Stimulated activated CD8-positive, alpha-beta memory T cell treated with anti-CD3 and anti-CD28 coated beads, Interleukin-2, amount 100 ng/mL, for 48 hours (primary cell): ENCODE measurements at regions not wholly inside any gene's neighbourhood (a gene's known extent, or its start where the extent isn't known, plus 50 kb on each side); places are given as distances from the start of the nearest gene placed in this dataset.

ENCODE experiments used
- DNase-seq, 2 donors: peaks; one replicate each; pipeline ENCODE4 v3.0.0-alpha.2; 2020; ENCODE audit warnings: low read depth in 2 of 2

DNA sequence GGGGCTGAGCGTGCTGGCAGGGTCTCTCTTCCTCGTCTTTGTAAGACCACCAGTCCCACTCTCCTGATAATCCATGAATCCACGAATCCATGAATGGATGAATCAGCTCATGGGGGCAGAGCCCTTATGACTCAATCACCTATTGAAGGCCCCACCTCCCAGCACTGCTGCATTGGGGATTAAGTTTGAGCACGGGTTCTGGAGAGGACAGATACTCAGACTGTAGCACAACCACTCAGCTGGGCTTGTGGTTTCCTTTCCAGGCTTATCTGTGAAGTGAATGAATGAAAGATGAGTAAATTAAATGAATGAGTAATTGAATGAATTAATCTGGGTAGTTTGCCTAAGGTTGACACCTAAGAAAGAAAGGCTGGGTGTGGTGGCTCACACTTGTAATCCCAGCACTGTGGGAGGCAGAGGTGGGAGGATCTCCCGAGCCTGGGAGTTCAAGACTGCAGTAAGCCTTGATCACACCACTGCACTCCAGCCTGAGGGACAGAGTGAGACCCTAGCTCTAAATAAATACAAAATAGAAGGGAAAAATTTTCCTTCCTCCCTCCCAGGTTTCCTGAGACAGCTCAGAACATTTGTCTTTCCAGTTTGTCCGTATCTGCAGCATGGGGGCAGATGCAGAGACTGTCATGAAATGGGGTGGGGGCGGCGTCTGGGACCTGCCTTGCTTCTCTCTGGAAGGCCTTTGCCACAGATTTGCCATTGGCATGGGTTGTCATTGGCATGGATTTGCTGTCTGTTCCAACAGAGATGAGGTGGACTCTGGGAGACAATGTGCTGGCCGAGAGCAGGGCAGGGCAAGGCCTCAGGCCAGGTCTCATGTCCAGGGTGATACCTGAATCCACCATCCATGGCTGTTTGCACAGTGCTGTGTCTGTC is 187.7 kb upstream of the C1orf174 start:
- DNase-seq = peak in 1 of 2 donors; percentile 7

DNA sequence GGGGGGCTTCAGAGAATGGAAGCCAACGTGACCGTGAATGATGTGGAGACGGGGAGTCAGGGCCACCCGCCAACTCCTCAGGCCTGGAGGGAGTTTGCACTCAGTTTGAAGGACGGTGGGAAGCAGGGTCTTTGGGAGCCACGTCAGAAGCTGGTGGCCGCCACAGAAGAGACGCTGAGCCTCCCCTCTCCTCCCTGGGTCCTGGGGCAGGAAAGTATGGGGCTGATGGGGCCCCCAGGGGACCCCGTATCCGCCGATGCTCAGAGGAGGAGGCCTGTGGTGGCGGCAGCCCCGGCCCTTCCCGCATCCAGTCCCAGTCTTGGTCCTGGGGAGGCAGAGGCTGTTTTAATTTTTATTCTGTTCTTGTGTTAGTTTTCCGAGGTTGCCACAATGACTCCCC is 188.6 kb upstream of the C1orf174 start:
- no peak for DNase-seq

DNA sequence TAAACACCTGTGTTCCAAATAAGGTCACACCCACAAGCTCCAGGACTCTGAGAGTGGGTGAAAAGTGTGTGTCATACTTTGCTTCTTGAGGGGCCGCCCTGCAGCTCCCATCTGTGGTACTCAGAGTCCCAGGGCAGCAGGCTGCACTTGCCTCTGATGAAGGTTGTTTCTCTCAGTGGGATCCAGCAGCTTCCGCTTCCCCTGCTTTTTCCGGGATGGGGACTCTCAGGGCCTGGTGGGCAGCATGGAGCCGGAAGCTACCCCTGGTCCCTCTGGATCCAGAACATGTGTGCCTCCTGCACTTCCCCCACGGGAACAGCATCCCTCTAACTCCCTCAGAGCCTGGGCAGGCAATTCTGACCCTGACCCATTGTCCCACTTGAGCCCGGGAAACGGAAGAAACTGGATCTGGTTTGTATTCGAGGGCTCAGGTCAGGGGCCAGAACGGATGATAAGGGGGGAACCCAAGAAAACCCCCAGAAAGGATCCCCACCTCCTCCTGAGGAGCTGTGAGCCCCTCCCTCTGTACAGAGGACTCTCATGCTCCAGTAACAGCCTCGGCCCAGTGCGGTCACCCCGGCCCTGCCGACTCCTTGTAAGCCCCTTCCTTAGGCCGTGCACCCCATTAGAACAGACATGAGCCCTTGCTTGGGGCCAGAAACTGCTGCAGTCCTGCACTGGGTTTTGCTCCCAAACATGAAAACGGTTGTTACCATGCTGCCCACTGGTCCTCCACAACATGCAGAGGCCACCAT is 189.5 kb upstream of the C1orf174 start:
- DNase-seq = no peak

DNA sequence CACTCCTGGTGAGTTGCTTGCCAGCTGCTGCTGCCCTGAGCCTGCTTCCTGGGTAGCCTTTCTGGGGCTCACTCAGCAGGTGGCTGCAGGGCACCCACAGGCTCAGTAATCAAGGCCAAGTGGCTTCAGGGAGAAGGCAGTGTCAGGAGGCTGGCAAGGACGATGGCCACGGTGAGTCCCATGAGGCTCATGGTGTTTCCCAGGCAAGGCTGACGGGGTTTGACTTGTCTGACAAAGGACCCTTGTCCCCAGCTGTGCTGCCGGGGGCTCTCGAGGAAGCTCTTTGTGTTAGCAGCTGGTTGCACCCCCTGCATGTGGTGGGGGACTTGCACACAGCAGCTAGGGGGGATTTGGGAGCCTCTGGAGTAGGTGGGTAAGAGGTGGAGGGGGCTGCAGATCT is 190.5 kb upstream of the C1orf174 start:
- DNase-seq = no peak

DNA sequence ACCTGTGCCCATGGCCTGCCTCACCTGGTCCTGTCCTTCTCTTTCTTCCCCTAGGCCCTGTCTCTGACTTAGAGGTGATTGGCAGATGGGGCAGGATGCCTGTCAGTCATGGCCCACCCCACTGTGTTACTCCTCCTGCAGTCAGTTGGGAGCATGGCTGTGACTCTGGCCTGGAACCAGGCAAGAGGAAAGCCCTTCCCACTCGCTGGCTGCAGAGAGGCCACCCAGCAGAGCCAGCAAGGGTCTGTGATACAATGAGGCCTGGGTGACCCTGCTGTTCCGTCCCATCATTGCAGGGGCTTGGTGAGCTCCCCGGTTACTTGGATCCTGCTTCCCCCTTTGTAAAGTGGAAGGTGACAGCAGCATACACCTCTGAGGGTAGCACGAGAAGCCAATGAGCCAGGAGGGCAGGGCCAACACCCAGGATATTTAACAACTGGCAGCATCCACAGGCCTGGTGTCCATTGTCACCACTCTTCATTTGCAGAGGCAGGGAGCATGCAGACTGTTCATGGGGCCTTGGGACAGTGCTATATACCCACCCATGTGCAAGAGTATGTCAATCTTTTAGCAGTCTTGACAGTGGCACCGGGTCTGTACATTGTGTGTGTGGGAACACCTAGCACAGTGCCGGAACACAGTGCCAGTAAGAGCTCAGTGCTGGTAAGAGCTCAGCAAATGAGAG is 191.0 kb upstream of the C1orf174 start:
- no peak for DNase-seq

DNA sequence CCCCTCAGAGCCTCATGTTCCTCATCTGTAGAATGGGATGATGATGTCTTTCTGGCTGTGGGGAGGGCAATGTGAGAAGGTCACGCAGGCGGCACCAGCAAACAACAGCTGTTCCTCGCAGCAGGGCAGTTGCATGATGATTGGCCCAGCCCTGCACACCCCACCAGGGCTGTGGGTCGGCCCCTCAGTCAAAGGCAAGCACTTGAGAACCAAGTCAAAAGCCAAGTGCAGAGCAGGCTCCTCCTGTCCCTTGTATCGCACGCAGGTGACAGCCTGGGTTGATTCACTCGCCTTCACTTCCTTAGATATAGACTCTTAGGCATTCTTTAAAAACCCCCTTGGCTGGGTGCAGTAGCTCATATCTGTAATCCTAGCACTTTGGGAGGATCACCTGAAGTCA is 191.9 kb upstream of the C1orf174 start:
- no peak for DNase-seq

DNA sequence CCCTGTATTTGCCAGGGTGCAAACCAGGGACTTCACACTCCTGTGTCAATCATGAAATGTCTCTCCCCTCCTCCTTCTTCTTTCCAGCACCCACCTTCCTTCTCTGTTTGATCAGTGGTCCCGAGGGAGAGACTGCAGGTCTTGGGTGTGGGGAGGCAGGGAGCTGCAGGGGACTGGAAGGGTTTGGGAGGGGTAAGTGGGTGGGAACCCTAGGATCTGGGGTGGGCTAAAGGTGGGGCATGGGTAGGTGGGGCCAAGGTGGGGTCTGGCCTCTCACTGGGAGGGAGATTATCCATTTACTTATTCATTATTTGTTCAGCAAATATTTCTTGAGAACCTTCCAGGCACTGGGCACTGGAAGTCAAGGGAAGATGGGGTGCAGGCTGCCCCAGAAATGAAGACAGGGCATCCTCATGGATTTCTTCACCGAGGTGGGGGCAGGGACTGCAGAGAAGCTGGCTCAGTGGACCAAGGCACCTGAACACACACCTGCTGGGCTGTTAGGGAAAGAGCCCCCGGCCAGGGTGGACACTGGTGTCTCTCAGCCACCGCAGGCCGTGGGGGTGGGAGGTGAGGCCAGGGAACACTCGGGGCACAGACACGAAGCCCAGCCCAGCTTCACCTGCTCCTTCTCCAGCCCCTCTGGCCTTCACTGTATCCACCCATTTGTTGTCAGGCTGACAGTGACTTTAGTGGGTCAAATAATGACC is 193.9 kb upstream of the C1orf174 start:
- no peak for DNase-seq

DNA sequence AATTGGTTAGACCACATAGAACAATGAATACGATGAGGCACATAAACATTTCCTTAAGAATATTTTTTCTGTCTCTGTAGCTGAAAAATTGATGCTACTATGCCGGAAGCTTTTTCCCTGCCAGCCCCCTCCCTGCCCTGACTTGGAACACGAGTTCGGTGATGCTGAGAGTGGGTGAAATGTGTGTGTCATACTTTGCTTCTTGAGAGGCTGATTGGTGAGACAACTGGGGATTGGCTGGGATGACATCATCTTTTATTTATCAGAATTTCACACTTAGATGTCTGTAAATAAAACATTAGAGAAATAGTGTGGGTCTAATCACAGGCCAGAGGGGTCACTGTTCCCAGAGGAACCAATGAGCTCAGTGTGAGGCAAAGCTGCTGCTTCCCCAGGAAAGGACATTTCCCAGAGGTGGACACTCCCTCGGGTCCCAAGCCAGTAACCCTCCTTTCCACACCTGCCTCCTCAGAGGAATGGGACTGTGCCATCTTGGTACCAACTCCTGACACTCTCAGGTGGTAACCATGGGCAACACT is 195.4 kb upstream of the C1orf174 start:
- DNase-seq = no peak

DNA sequence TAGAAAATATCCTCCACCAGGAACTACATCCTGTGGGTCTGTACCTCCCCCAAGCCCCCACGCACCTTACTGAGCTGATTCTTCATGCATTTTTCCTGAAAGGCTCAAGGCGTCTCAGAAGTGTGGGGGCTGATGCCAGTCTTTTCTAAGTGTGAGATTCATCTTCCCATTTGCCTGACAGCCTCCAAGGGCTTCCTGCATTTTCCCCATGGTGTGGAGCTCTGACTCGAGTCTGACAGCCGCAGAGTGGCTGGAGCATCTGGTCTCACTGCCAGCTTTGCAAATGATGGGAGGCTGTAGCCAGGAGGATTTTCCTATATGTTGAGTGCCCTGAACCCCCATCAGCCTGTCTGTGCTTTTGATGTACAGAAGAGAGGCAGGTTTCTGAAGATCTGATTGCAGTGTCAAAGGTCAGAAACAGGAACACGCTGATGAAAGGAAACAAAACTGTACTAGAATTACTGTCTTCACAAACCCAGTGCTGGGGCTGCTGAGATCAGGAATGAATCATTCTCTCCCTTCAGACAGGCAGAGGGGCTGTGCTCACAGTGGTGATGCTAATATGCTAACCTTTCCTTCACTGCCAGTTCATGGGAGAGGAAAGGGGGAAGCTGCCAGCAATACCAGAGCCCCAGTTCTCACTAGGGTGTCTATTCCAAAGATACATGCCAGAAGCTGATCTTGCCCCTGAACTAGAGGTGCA is 201.5 kb upstream of the C1orf174 start:
- DNase-seq = no peak

DNA sequence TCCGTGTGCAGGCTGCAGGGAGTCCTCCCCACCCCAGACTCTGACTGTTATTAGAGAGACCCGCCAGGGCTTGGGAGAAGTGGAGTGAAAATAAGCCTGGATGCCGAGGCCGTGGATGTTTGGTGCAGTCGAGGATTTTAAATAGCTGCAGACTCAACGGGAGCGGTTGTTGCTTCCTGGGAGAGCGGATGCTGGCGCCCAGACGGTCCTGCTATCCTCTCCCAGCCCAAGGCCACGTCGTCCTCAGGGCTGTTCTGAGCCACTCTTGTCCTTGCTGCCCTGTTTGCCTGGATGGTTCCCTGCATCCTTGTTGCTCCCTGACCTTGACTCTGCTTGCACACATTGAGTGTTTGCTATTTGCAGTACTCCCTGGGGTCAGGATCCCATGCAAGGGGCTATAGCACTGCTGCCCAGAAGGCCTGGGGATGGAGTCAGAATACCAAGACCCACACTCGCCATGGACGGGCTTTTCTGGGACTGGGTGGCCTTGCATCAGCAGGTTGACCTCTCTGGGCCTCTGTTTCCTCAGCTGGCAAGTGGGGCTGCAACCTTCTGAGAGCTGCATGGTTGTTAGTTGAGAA is 205.3 kb upstream of the C1orf174 start:
- no peak for DNase-seq

DNA sequence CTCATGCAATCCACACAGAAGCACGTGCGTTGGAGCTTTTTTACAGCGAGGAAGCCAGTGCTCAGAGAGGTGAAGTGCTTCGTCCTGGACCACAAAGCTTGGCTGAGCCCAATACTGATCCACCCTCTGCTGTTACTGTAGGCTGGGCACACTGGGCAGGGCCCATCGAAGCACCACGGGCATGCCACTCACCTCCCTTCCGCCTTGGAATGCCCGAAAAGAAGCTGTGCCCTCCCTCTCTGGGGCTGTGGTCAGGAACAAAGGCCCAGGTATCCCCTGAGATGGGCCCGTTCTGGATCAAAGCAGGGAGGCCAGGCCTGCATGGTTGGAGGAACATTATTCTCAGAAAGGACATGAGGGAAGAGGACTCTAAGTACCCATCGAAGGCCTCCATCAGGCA is 206.7 kb upstream of the C1orf174 start:
- no peak for DNase-seq

DNA sequence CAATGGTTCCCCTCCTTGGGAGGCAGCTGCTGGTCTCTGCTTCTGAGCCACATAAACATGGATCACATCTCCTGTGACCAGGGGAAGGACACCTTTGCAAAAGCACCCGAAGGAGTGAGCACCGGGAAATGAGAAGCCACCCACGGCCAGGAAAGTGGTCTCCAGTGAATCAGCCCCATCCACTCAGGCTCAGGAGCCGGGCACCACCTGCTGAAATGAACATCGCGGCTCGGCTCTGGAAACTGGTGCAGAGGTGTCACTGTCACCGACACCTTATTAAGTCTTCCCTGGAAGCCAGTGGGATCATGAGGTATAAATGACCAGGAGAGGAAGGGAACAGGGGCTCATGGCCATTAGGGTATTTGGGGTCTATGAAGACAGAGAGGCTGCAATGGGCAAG is 207.2 kb upstream of the C1orf174 start:
- no peak for DNase-seq

DNA sequence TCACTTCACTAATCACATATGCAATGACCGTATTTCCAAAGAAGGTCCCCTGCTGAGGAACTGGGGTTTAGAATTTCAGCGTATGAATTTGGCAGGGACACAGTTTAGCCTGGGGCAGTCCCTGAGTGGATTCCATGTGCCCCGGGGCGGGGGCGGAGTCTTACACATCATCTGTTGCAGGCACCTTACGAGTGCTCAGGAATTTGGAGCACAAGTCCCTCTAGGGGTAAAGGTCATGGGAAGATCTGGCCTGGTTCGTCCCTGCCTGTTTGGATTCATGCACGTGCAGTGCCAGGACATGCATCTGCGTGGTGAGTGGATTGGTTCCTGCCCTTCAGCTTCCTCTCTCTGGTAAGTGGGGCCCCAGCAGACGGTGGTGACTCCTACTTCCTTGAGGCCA is 208.3 kb upstream of the C1orf174 start:
- DNase-seq = no peak

DNA sequence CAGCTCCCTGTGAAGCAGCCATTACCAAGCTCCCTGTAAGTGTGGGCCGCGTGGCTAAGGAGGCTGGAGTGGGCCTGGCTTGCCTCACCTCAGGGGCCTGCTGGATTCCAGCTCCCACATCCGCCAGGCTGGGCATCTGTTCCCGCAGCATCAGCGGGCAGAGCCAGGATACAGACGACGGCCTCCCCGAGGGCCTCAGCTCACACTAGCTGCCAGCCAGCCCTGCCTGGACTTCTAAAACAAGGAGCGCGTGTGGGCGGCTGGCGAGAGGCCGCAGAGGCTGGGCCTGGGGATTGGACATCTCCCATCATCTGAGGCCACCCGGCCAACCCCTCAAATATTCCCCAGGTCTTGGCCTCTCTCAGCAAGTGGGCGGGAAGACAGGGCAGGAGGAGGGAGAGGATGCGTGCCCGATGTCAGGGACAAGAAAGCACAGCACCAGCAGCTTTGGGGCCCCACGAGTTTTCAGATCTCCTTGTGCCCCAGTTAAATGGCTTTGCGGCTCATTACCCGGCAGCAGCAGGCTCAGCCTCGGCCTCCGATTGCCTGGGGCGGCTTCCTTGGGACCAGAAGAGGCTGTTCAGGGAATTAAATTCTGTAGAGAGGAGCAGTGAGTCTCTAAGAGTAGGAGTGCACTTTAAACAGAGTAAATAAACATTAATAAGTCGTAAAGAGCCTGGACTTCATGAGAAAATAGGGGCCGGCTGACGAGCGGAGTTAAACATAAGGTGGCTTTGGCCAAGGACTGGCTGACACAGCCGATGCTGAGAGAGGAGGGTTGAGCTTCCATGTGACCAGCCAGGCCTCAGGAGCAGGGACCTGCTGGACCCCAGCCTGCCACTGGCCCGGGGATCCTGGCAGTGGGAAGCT is 208.9 kb upstream of the C1orf174 start:
- no peak for DNase-seq

DNA sequence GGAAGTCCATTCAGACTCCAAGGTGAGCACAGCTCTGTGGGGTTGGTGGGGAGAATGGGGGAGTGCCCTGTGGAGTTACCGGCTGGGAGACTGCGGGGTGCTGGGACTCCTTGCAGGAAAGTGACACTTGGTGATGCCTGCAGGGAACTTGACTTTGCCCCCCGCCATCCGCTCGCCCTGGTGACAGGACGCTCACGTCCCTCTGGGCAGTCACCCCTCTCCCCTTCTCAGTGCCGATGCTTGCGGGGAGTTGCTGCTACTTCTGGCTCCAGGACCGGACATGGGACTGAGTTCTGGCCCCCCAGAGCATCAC is 209.5 kb upstream of the C1orf174 start:
- no peak for DNase-seq

DNA sequence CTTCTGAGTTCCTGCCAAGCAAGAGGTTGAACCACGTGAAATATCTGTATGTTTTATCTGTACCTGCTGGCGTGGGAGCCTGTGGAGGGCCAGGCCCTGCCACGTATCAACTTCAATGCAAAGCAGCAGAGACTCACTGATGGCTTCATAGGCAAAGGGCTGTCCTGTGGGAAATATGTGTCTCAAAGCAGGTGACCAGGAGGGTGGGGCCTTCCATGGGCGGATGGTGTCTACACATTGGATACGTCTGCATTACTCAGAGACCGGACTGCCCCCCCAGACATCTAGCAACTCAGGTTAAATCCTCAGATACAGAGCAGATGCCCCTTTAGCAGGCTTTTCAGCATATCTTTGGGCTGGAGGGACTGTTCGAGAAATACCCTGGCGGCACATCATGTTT is 210.8 kb upstream of the C1orf174 start:
- no peak for DNase-seq

DNA sequence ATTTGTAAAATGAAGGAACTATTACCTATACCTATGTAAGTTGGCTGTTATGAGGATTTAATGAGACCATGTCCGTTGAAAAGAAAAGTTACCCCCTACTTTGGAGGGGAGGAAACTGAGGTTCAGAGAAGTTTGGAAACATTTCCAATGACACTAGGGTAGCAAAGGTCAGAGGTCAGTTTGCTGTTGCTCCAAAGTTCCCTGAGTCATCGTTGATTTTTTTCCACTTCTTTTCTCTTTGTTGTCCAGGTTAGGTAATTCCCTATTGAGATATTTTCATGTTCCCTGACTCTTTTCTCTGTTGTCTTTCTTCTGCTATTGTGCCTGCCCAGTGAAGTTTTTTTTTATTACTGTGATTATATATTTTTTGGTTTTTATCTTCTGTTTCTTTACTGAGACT is 213.8 kb upstream of the C1orf174 start:
- DNase-seq = no peak

DNA sequence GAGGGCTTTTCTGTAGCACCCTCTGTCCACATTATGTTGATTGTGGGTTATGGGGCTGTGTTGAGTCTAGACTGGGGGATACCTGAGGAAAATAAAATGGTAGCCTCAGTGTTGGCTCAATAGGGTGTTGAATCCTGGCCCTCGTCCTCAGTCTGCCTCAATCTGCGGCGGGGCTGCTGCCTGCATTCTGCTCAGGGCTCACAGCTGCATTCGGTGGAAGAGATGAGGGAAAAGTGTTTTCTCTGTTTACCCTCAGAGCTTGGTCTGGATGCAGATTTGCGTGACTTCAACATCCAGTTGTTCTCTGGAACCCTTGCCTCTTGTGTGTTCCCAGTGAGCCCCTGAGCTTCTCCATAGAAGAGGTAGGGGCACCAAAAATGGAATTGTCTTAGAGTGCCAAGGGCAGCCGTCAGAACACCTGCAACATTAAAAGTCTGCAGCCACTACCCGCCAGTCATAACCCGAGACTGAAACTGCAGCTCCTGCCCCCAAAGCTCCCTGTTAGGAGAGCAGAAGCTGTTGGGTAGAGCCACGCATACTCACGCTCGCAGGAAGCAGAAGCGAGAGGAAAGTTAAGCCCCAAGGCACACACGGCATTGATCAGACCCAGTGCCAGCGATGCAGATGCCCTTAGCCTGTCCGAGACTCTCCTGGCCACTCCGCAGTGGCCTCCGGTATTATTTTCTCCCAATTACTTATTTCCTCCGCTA is 215.3 kb upstream of the C1orf174 start:
- DNase-seq = no peak

DNA sequence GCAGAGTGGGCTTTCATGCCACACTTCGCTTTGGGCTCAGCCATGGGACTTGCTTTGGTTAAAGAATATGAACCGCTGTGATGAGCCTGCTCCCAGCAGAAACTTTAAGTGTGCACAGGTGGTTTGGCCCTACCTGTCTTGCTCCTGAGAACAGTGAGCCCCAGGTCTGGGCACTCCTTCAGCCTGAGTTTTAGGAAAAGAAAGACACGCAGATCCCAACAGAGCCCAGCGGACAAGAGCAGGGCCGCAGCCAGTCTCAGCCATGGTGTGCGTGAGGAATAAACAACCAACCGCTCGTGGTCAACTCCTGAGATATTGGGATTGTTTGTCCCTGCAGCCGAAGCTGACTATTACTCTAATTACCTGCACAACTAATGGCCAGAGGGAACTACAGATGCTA is 217.1 kb upstream of the C1orf174 start:
- no peak for DNase-seq
